ENCODE measurements at regions not wholly inside any gene's neighbourhood (a gene's known extent, or its start where the extent isn't known, plus 50 kb on each side); places are given as distances from the start of the nearest gene placed in this dataset.

- Histone ChIP-seq H3K27ac (replicated peaks; ENCODE audit: low read length) (no peak overlapping the region), H2AFZ (ENCODE audit: low read length) (no peak overlapping the region), H3K14ac (ENCODE audit: low read length) (no peak overlapping the region), H3K79me1 (ENCODE audit: low read depth, low read length) (no peaks in the 10 kb centered on the region), H3K4ac (ENCODE audit: low read length) (no peak overlapping the region), H3K23ac (ENCODE audit: low read depth, low read length, poor library complexity) (no peak overlapping the region), H3K9me3 (replicated peaks in 1 of 2; ENCODE audit: control insufficient read depth in 2 of 2, insufficient read depth in 1 of 2, low read depth in 1 of 2, low read length in 2 of 2) (no peaks in the 10 kb centered on the region), H4K8ac (ENCODE audit: low read depth, low read length) (no peak overlapping the region), H3K9ac (ENCODE audit: low read depth, low read length, poor library complexity) (no peak overlapping the region), H3K4me2 (ENCODE audit: insufficient read depth, low read length, poor library complexity, severe bottlenecking) (no peak overlapping the region), H3K4me3 (ENCODE audit: low read length in 2 of 2) (no peak overlapping the region), H2AK5ac (ENCODE audit: low read depth, low read length) (no peak overlapping the region), H3K18ac (ENCODE audit: low read length) (no peak overlapping the region), H3K27me3 (ENCODE audit: control insufficient read depth in 3 of 3, insufficient read depth in 3 of 3, low read depth in 1 of 3, low read length in 3 of 3) (peaks cover 0 to 13% (median 2%) of the 10 kb centered on the region in 3 experiments), H2BK15ac (ENCODE audit: low read length) (no peak overlapping the region), H3K36me3 (replicated peaks in 1 of 2; ENCODE audit: control insufficient read depth in 2 of 2, insufficient read depth in 2 of 2, low read length in 2 of 2) (no peaks in the 10 kb centered on the region), H2BK120ac (ENCODE audit: low read depth, low read length) (no peak overlapping the region), H4K91ac (ENCODE audit: low read depth, low read length, poor library complexity) (no peak overlapping the region), H2BK12ac (ENCODE audit: low read length) (no peak overlapping the region), H2BK5ac (ENCODE audit: low read length) (no peak overlapping the region), H3K4me1 (ENCODE audit: control insufficient read depth in 2 of 2, insufficient read depth in 1 of 2, low read depth in 1 of 2, low read length in 2 of 2) (no peaks in the 10 kb centered on the region)
- no peak for DNase-seq (ENCODE audit: low spot score)
- no CpG with 5 or more reads among the region's 11 CpGs for WGBS, 2 donors (ENCODE audit: extremely low coverage in 2 of 2, insufficient read length in 2 of 2, insufficient replicate concordance in 1 of 2)
Measured at GRCh38 chr6:110049696-110050439, 71.8 kb downstream of the GPR6 start.
